Esophagus squamous epithelium (tissue), 4 donors: ENCODE measurements at regions not wholly inside any gene's neighbourhood (a gene's known extent, or its start where the extent isn't known, plus 50 kb on each side); places are given as distances from the start of the nearest gene placed in this dataset.

Experiments used
- CTCF ChIP-seq, 6 experiments: fragments of 450-650 bp in 4 of 6; fragments of 200-600 bp in 2 of 6; sonication (generic) in 2 of 6; IDR thresholded peaks; one replicate each; pipeline ENCODE4 v1.5.1; 2016 to 2019; ENCODE audit warnings: antibody characterized with exemption in 6 of 6, mild to moderate bottlenecking in 4 of 6, moderate library complexity in 4 of 6
- POLR2A ChIP-seq, 4 donors: fragments of 450-650 bp; IDR thresholded peaks; one replicate each; pipeline ENCODE4 v1.6.1; 2017; ENCODE audit warnings: antibody characterized with exemption in 4 of 4, mild to moderate bottlenecking in 4 of 4, moderate library complexity in 3 of 4

GRCh38 chr6:40280231-40280630 lies 306.9 kb downstream of the LRFN2 start:
- TF ChIP-seq CTCF (IDR thresholded peaks at IDR 0.05) (no peak), POLR2A (IDR thresholded peaks at IDR 0.05) (no peak)
